ENCODE measurements at regions not wholly inside any gene's neighbourhood (a gene's known extent, or its start where the extent isn't known, plus 50 kb on each side); places are given as distances from the start of the nearest gene placed in this dataset.

DNA sequence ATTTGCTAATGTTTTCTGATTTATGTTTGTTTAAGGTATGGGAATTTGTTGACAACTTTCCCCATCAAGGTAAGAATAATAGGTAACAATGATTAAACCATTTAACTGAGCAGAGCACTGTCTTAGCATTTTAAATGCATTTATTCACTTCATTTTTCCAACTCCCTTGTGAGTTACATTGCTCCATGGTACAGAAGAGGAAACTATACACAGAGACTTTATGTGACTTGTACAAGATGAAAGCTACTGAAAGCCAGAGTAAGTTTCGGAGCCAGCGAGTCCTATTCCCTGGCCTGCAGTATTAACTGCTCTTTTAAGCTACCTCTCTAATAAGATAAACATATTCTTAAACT, 708.8 kb downstream of the HDGFL1 start:
- WGBS (ENCODE audit: low lambda C conversion rate) = 7% methylated on average over 2 of the region's 2 CpGs
- H3K9me3 ChIP-seq (ENCODE audit: low read length) = peaks cover 80% of the 10 kb centered on the region
- no peaks in the 10 kb centered on the region for H3K36me3 ChIP-seq (replicated peaks in 1 of 2; ENCODE audit: control insufficient read depth in 1 of 2, insufficient read depth in 2 of 2, low read length in 2 of 2)
- POLR2A ChIA-PET = no interaction called here
- H3K9ac ChIP-seq (ENCODE audit: insufficient read depth, low read depth, low read length) = no peak overlapping the region
- TF ChIP-seq ZBTB3 (CRISPR knock-in tag; IDR thresholded peaks at IDR 0.05; ENCODE audit: borderline replicate concordance, low read depth) = no peak
- TF ChIP-seq ZNF878 (CRISPR knock-in tag; IDR thresholded peaks at IDR 0.05) = no peak
- no peak for TF ChIP-seq ATF7 (IDR thresholded peaks at IDR 0.05)
- TF ChIP-seq ATF7 (CRISPR knock-in tag; IDR thresholded peaks at IDR 0.05) = no peak
- TF ChIP-seq ZNF615 (CRISPR knock-in tag; IDR thresholded peaks at IDR 0.05; ENCODE audit: borderline replicate concordance) = no peak
- TF ChIP-seq YEATS2 (CRISPR knock-in tag; IDR thresholded peaks at IDR 0.05; ENCODE audit: borderline replicate concordance) = no peak
- TF ChIP-seq, protein P1, sequence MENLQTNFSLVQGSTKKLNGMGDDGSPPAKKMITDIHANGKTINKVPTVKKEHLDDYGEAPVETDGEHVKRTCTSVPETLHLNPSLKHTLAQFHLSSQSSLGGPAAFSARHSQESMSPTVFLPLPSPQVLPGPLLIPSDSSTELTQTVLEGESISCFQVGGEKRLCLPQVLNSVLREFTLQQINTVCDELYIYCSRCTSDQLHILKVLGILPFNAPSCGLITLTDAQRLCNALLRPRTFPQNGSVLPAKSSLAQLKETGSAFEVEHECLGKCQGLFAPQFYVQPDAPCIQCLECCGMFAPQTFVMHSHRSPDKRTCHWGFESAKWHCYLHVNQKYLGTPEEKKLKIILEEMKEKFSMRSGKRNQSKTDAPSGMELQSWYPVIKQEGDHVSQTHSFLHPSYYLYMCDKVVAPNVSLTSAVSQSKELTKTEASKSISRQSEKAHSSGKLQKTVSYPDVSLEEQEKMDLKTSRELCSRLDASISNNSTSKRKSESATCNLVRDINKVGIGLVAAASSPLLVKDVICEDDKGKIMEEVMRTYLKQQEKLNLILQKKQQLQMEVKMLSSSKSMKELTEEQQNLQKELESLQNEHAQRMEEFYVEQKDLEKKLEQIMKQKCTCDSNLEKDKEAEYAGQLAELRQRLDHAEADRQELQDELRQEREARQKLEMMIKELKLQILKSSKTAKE (CRISPR knock-in tag; IDR thresholded peaks at IDR 0.05; ENCODE audit: borderline replicate concordance) = no peak
- TF ChIP-seq ZNF703 (CRISPR knock-in tag; IDR thresholded peaks at IDR 0.05; ENCODE audit: borderline replicate concordance) = no peak
- TF ChIP-seq, protein P2, sequence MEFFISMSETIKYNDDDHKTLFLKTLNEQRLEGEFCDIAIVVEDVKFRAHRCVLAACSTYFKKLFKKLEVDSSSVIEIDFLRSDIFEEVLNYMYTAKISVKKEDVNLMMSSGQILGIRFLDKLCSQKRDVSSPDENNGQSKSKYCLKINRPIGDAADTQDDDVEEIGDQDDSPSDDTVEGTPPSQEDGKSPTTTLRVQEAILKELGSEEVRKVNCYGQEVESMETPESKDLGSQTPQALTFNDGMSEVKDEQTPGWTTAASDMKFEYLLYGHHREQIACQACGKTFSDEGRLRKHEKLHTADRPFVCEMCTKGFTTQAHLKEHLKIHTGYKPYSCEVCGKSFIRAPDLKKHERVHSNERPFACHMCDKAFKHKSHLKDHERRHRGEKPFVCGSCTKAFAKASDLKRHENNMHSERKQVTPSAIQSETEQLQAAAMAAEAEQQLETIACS (CRISPR knock-in tag; IDR thresholded peaks at IDR 0.05) = no peak
- TF ChIP-seq ZNF572 (CRISPR knock-in tag; IDR thresholded peaks at IDR 0.05) = no peak
- TF ChIP-seq SP2 (CRISPR knock-in tag; IDR thresholded peaks at IDR 0.05) = no peak
- TF ChIP-seq KDM2A (CRISPR knock-in tag; IDR thresholded peaks at IDR 0.05; ENCODE audit: borderline replicate concordance, low read depth) = no peak
- TF ChIP-seq, protein P3, sequence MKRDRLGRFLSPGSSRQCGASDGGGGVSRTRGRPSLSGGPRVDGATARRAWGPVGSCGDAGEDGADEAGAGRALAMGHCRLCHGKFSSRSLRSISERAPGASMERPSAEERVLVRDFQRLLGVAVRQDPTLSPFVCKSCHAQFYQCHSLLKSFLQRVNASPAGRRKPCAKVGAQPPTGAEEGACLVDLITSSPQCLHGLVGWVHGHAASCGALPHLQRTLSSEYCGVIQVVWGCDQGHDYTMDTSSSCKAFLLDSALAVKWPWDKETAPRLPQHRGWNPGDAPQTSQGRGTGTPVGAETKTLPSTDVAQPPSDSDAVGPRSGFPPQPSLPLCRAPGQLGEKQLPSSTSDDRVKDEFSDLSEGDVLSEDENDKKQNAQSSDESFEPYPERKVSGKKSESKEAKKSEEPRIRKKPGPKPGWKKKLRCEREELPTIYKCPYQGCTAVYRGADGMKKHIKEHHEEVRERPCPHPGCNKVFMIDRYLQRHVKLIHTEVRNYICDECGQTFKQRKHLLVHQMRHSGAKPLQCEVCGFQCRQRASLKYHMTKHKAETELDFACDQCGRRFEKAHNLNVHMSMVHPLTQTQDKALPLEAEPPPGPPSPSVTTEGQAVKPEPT (CRISPR knock-in tag; IDR thresholded peaks at IDR 0.05; ENCODE audit: low read depth) = no peak
- no peak for TF ChIP-seq DPF2 (CRISPR knock-in tag; IDR thresholded peaks at IDR 0.05; ENCODE audit: borderline replicate concordance, low read depth)
- intact Hi-C loops (cut with micrococcal nuclease; ENCODE audit: unreplicated experiment) (no loop called here), in situ Hi-C loops (cut with HindIII; ENCODE audit: extremely low pct_ligation_motif_present, low pct_unique_long_range_greater_than_20kb) (no loop called here)
- H3K79me2 ChIP-seq (ENCODE audit: insufficient read depth, low read length) = no peaks in the 10 kb centered on the region
- ATAC-seq (no peak), FAIRE-seq (no peak), DNase-seq (ENCODE audit: low spot score) (no peak)
- no peak overlapping the region for H2AFZ ChIP-seq (ENCODE audit: low read length)
- H3K4me3 ChIP-seq (replicated peaks in 1 of 3; ENCODE audit: insufficient read depth in 1 of 3, low read depth in 2 of 3, low read length in 3 of 3) = no peak overlapping the region
- H3K4me1 ChIP-seq (ENCODE audit: insufficient read depth, low read length) = no peaks in the 10 kb centered on the region
- no peak overlapping the region for H3K4me2 ChIP-seq (ENCODE audit: low read depth, low read length)
- no peaks in the 10 kb centered on the region for H4K20me1 ChIP-seq (ENCODE audit: insufficient read depth, low read length)
- no TSS peak for BruUV-seq (replicated peaks)
- H3K27ac ChIP-seq (ENCODE audit: extremely low read length, insufficient read depth, low read length) = no peak overlapping the region
- CTCF ChIA-PET (ENCODE audit: low intra/inter-chr PET ratio, low total read pairs) = no interaction called here
- H3K27me3 ChIP-seq (ENCODE audit: control insufficient read depth in 1 of 2, insufficient read depth in 2 of 2, low read length in 2 of 2) = no peaks in the 10 kb centered on the region

All from HepG2 (cell line).